ENCODE measurements at regions not wholly inside any gene's neighbourhood (a gene's known extent, or its start where the extent isn't known, plus 50 kb on each side); places are given as distances from the start of the nearest gene placed in this dataset.
"Not testable (repeated sequence)": the region's sequence is repeated elsewhere in the genome, so short reads cannot be mapped to it uniquely, and the experiment has no call there.

DNA sequence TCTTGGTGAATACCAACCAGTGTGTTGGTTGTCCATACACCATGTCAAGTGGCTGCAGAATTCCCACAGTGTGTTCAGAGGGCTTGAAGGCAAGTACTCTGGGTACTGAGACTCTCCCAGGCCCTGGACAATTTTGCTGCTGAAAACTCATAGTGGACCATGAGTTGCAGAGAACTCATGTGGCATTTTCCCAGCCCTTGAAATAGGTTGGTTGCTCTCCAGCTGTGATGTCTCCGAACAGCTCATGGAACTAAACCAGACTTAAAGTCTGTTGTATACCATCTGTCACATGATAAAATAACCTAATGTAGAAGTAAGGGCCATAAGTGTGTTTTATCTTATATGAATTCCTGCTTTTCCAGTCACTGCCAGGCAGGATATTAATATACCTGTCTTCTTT is 67.8 kb downstream of the RGS2 start:
- intact Hi-C loops (cut with DNase I; ENCODE audit: low total_unique reads), result no loop called here
- DNase-seq (ENCODE audit: low spot score in 2 of 2), result no peak
- TF ChIP-seq, protein P1, sequence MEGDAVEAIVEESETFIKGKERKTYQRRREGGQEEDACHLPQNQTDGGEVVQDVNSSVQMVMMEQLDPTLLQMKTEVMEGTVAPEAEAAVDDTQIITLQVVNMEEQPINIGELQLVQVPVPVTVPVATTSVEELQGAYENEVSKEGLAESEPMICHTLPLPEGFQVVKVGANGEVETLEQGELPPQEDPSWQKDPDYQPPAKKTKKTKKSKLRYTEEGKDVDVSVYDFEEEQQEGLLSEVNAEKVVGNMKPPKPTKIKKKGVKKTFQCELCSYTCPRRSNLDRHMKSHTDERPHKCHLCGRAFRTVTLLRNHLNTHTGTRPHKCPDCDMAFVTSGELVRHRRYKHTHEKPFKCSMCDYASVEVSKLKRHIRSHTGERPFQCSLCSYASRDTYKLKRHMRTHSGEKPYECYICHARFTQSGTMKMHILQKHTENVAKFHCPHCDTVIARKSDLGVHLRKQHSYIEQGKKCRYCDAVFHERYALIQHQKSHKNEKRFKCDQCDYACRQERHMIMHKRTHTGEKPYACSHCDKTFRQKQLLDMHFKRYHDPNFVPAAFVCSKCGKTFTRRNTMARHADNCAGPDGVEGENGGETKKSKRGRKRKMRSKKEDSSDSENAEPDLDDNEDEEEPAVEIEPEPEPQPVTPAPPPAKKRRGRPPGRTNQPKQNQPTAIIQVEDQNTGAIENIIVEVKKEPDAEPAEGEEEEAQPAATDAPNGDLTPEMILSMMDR (IDR thresholded peaks at IDR 0.05), result no peak
- no peak for TF ChIP-seq POLR2A (IDR thresholded peaks at IDR 0.05)
- H3K4me3 ChIP-seq (ENCODE audit: low read depth, poor library complexity, severe bottlenecking), result no peak overlapping the region
- WGBS, 2 donors, result 79 to 84% methylated on average over 1 of the region's 1 CpG

DNA sequence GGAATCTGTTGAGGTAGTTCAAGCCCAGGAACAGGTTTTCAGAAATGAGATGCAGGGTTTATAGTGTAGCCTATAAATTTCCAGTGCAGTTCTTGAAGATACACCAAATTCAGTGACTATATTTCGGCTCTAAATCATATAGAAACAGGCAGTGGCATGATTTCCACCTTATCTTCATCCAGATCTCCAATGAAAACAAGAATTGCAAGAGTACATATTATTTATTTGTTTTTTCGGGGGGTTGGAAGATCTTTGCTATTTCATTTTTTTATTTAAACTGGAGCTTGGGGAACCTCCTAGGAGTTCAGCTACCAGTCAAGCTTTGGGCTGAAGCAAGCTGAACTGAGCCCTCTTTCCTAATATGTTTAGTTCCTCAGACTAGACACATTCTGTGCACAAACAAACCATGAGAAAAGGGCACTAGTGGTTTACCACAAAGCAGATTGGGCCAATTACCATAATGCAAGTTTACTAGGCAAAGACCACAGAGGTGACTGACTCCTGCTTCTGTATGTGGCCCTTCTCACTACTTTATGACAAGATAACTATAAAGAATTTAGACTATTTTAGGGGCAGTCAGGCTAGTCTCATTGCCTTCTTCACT is 68.5 kb downstream of the RGS2 start:
- no peak for TF ChIP-seq POLR2A (IDR thresholded peaks at IDR 0.05)
- TF ChIP-seq, protein P1 (IDR thresholded peaks at IDR 0.05), result no peak
- intact Hi-C loops (cut with DNase I; ENCODE audit: low total_unique reads), result no loop called here
- no peak for DNase-seq (ENCODE audit: low spot score in 2 of 2)
- WGBS, 2 donors, result 64% methylated on average over 2 of the region's 2 CpGs
- H3K4me3 ChIP-seq (ENCODE audit: low read depth, poor library complexity, severe bottlenecking), result no peak overlapping the region

DNA sequence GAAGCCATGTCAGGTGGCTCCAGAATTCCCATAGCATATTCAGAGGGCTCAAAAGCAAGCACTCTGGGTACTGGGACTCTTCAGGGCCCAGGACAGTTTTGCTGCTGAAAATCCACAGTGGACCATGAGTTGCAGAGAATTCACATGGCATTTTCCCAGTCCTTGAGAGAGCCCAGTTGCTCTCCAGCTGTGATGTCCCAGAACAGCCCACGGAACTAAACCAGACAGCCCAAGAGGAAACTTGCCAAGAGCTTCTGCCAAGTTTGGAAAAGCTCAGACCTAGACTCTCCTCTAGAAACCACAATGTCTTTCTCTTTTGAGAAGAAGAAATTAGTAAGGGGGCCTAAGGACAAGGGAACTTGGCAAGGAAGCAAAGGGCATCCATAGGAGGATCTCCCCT is 69.4 kb downstream of the RGS2 start:
- 23 to 45% methylated on average over 1 of the region's 1 CpG for WGBS, 2 donors

DNA sequence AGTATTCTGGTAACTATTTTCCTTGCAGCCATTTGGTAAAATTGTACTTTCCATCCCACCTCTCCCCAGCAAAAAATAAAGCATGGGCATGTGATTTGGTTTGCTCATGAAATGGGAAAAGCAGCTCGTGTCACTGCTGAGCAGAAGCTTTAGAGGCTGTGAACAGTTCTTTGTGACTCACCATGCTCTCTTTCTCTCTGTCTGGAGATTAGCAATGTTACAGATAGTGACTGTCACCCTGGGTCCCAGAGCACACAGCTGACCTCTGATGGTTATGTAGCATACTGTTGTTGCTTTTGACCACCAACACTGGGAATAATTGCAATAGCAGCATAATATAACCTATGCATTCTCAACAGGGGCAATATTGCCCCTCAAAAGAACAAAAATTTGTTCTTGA is 70.6 kb downstream of the RGS2 start:
- intact Hi-C loops (cut with DNase I; ENCODE audit: low total_unique reads), result no loop called here
- no peak for DNase-seq (ENCODE audit: low spot score in 2 of 2)
- TF ChIP-seq, protein P1 (IDR thresholded peaks at IDR 0.05), result no peak
- TF ChIP-seq POLR2A (IDR thresholded peaks at IDR 0.05), result no peak
- 57 to 75% methylated on average over 1 of the region's 1 CpG for WGBS, 2 donors
- no peak overlapping the region for H3K4me3 ChIP-seq (ENCODE audit: low read depth, poor library complexity, severe bottlenecking)

More for the DNA sequence above, 69.4 kb downstream of the RGS2 start:
- DNase-seq (ENCODE audit: low spot score in 2 of 2), result no peak
- TF ChIP-seq, protein P1 (IDR thresholded peaks at IDR 0.05), result no peak
- no peak for TF ChIP-seq POLR2A (IDR thresholded peaks at IDR 0.05)
- no peak overlapping the region for H3K4me3 ChIP-seq (ENCODE audit: low read depth, poor library complexity, severe bottlenecking)
- intact Hi-C loops (cut with DNase I; ENCODE audit: low total_unique reads), result no loop called here

DNA sequence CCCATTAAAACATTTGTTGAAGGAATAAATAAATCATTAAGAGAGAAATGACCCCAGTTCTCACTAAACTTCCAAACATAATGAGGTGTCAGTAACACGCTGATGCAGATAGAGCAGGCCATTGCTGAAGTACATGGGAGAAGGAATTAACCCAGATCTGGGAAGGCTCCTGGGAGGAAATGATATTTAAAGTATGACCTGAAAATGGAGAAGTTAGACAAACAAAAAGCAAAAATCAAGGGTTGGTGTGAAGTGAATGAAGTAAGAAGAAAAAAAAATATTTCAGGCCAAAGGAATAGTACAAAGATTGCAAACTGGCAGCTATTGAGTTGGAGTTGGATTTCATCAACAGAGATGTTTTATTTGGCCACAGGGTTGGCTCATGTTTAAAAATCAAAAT is 71.4 kb downstream of the RGS2 start:
- WGBS, 2 donors, result 80 to 83% methylated on average over 1 of the region's 1 CpG
- DNase-seq (ENCODE audit: low spot score in 2 of 2), result no peak
- no peak overlapping the region for H3K4me3 ChIP-seq (ENCODE audit: low read depth, poor library complexity, severe bottlenecking)
- TF ChIP-seq, protein P1 (IDR thresholded peaks at IDR 0.05), result no peak
- TF ChIP-seq POLR2A (IDR thresholded peaks at IDR 0.05), result no peak
- intact Hi-C loops (cut with DNase I; ENCODE audit: low total_unique reads), result no loop called here

DNA sequence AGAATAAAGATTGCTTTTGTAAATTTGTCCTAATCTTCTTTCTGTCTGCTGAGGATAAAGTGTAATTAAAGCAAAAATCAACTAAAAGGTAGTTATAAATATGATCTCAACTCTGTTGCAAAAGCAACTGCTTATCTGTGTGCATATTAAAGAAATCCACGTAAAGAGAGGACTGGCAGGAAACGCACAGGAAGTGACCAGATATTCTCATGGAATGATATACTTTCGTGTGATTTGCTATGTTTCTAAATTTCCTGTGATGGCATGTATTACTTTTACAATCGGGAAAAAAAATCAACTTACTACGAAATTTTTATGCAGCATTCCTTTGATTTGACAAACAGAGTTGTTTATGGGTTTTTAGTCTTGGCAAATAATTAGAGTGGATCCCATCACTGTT is 75.4 kb downstream of the RGS2 start:
- 46 to 52% methylated on average over 5 of the region's 5 CpGs for WGBS, 2 donors
- intact Hi-C loops (cut with DNase I; ENCODE audit: low total_unique reads), result no loop called here
- no peak for DNase-seq (ENCODE audit: low spot score in 2 of 2)
- no peak for TF ChIP-seq POLR2A (IDR thresholded peaks at IDR 0.05)
- TF ChIP-seq, protein P1 (IDR thresholded peaks at IDR 0.05), result no peak
- H3K4me3 ChIP-seq (ENCODE audit: low read depth, poor library complexity, severe bottlenecking), result no peak overlapping the region

DNA sequence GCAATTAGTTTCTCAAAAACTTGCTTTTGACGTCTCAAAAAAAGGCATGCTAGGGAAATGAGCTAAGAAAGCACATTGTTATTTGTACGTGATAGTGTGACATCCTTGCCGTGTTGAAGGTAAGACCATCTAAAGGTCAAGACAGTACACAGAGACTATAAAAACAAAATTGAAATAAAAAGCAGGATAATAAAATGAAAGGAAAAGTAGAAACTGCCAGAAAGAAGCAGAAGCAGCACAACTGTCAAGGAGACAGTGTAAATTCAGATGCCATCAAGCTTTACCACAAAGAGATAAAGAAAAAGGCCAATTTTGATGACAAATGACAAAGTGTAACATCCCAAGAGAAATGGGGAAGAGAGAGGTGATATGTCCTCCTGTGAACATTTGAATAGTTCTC is 76.5 kb downstream of the RGS2 start:
- WGBS, 2 donors, result 46 to 52% methylated on average over 3 of the region's 3 CpGs
- DNase-seq (ENCODE audit: low spot score in 2 of 2); H3K4me3 ChIP-seq (ENCODE audit: low read depth, poor library complexity, severe bottlenecking); intact Hi-C loops (cut with DNase I; ENCODE audit: low total_unique reads): not testable (repeated sequence)
